Endothelial cell (in vitro differentiated cells): ENCODE measurements at regions not wholly inside any gene's neighbourhood (a gene's known extent, or its start where the extent isn't known, plus 50 kb on each side); places are given as distances from the start of the nearest gene placed in this dataset.
A peak's percentile ranks its signal among the peaks of the same experiment; 100 is the strongest.

Experiments used
- DNase-seq: peaks from one replicate; pipeline ENCODE4 v3.0.0; 2021; ENCODE audit warnings: low spot score
- H3K27ac Mint-ChIP-seq: one replicate; pipeline ENCODE4 v1.8.0; 2021; ENCODE audit warnings: mixed read lengths, inconsistent platforms; ENCODE audit not compliant: unreplicated experiment
- H3K27me3 Mint-ChIP-seq: one replicate; pipeline ENCODE4 v1.8.0; 2021; ENCODE audit warnings: mild to moderate bottlenecking, moderate library complexity, mixed read lengths, inconsistent platforms; ENCODE audit not compliant: unreplicated experiment
- H3K36me3 Mint-ChIP-seq: one replicate; pipeline ENCODE4 v1.8.0; 2021; ENCODE audit warnings: mild to moderate bottlenecking, low read depth, mixed read lengths, inconsistent platforms; ENCODE audit not compliant: unreplicated experiment
- H3K4me1 Mint-ChIP-seq: one replicate; pipeline ENCODE4 v1.8.0; 2021; ENCODE audit warnings: mild to moderate bottlenecking, mixed read lengths, inconsistent platforms; ENCODE audit not compliant: unreplicated experiment
- H3K4me3 Mint-ChIP-seq: one replicate; pipeline ENCODE4 v1.8.0; 2021; ENCODE audit warnings: mild to moderate bottlenecking, mixed read lengths, inconsistent platforms; ENCODE audit not compliant: unreplicated experiment
- H3K9me3 Mint-ChIP-seq: one replicate; pipeline ENCODE4 v1.8.0; 2021; ENCODE audit warnings: mixed read lengths, inconsistent platforms; ENCODE audit not compliant: unreplicated experiment
- CTCF ChIP-seq: fragments of 200-600 bp; sonication (generic); IDR thresholded peaks from one replicate; pipeline ENCODE4 v1.5.0; 2021; ENCODE audit warnings: antibody characterized with exemption; ENCODE audit not compliant: unreplicated experiment

DNA sequence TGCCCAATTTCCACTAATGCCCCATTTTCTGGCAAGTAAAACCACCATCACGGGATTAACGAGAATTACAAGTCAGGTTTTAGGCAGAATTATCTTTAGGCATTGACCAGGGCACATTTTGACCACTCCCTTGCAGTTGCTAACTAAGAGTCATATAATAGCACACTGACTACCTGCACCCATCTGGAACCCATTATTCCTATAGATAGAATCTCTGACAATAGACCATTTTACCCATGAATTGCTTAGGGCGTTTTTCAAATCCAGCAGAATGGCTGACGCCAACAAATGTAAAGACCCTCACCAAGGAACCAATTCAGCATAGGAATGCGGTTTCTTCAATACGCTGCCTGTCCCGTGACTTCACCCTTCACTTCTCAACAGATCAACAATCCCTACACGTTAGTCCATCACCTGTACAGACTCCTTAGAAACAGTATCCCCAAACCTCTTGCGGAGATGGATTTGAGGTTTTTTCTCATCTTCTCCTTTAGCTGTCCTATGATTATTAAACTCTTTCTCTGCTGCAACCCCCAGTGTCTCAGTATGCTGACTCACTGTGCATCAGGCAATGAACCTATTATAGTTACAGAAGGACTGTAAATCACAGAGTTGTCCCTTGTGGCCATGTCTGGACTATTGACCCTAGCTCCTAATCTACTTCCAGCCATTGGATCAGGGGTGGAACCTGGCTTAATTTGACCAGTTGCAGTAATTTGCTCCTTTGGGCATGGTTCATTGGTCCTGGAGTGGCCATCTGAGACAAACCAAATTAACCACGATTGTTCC, 177.3 kb upstream of the PLXNC1 start:
- H3K36me3 Mint-ChIP-seq = no peaks in the 10 kb centered on the region
- H3K27me3 Mint-ChIP-seq = no peaks in the 10 kb centered on the region
- H3K4me1 Mint-ChIP-seq = no peaks in the 10 kb centered on the region
- H3K4me3 Mint-ChIP-seq = no peak overlapping the region
- TF ChIP-seq CTCF = no peak
- DNase-seq = no peak
- peak overlapping the region; percentile 27 for H3K27ac Mint-ChIP-seq
- H3K9me3 Mint-ChIP-seq = no peaks in the 10 kb centered on the region

DNA sequence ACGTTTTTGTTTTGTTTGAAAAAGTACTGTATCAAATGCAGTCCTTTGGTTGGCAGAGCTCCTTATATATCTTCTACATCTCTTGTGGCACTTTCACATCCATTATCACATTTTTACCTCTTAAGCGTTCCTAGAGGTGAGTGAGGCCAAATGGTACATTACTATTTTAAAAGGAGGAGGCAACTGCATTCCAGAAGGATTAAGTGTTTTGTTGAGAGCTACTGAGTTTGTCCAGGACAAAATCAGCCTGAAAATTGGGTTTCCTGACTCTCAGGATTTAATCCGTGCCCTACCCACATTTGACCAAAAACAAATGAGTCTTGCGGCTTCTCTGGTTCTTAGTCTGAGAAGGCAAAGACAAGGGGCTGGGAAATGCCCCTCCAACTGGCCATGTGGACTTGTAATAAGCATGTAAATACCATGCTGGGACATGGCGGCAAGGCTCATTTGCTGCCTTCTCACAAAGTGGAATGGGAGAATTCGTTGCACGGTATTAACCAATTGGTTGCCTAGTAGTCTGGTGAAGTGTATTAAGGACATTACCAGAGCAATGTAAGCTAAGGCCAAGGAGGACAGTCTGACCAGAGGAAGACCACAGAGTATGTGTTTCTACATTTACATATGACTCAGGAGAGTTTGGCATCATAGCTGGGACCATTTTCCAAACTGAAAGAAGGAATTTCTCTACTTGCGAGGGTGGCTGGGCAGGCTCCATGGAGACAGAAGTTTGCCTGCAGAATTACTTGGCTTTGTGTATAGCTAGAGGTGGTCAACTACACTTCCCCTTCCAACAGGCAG, 175.8 kb upstream of the PLXNC1 start:
- no peak overlapping the region for H3K27ac Mint-ChIP-seq

GRCh38 chr12:93974252-93974651, 174.1 kb upstream of the PLXNC1 start:
- Mint-ChIP-seq H3K27ac (peak overlapping the region; percentile 20), H3K4me3 (peak overlapping the region; percentile 18), H3K36me3 (peaks cover 5% of the 10 kb centered on the region), H3K9me3 (no peaks in the 10 kb centered on the region), H3K27me3 (no peaks in the 10 kb centered on the region), H3K4me1 (no peaks in the 10 kb centered on the region)
- no peak for TF ChIP-seq CTCF
- DNase-seq = no peak

More for the DNA sequence above, 175.8 kb upstream of the PLXNC1 start:
- Mint-ChIP-seq H3K27me3 (no peaks in the 10 kb centered on the region), H3K4me3 (no peak overlapping the region), H3K4me1 (no peaks in the 10 kb centered on the region), H3K36me3 (peaks cover 5% of the 10 kb centered on the region), H3K9me3 (no peaks in the 10 kb centered on the region)
- DNase-seq = no peak
- no peak for TF ChIP-seq CTCF

- Mint-ChIP-seq H3K27ac (no peak overlapping the region), H3K27me3 (peaks cover 2% of the 10 kb centered on the region), H3K4me3 (no peak overlapping the region), H3K36me3 (peaks cover 5% of the 10 kb centered on the region), H3K9me3 (no peaks in the 10 kb centered on the region), H3K4me1 (no peaks in the 10 kb centered on the region)
- DNase-seq = no peak
- TF ChIP-seq CTCF = no peak
These were observed 172.4 kb upstream of the PLXNC1 start for GRCh38 chr12:93976024-93976423.

GRCh38 chr12:93977081-93977480, 171.3 kb upstream of the PLXNC1 start:
- Mint-ChIP-seq H3K4me3 (no peak overlapping the region), H3K27me3 (peaks cover 2% of the 10 kb centered on the region), H3K9me3 (no peaks in the 10 kb centered on the region), H3K4me1 (no peaks in the 10 kb centered on the region), H3K27ac (no peak overlapping the region), H3K36me3 (peaks cover 5% of the 10 kb centered on the region)
- TF ChIP-seq CTCF = no peak
- no peak for DNase-seq
